OCI-M1 (cell line): ENCODE measurements at regions not wholly inside any gene's neighbourhood (a gene's known extent, or its start where the extent isn't known, plus 50 kb on each side); places are given as distances from the start of the nearest gene placed in this dataset.
A peak's percentile ranks its signal among the peaks of the same experiment; 100 is the strongest.

Experiments used
- DNase-seq: peaks from one replicate; lab custom pipeline; 2025; lab: John Stamatoyannopoulos, UW

DNA sequence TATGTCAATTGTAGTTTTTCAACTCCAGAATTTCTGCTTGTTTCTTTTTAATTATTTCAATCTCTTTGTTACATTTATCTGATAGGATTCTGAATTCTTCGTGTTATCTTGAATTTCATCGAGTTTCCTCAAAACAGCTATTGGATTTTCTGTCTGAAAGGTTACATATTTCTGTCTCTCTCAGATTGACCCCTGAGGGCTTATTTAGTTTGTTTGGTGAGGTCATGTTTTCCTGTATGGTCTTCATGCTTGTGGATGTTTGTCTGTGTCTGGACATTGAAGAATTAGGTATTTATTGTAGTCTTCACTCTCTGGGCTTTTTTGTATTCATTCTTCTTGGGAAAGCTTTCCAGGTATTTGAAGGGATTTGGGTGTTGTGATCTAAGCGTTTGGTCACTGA lies 85.6 kb downstream of the SNAPC1 start:
- DNase-seq: no peak

DNA sequence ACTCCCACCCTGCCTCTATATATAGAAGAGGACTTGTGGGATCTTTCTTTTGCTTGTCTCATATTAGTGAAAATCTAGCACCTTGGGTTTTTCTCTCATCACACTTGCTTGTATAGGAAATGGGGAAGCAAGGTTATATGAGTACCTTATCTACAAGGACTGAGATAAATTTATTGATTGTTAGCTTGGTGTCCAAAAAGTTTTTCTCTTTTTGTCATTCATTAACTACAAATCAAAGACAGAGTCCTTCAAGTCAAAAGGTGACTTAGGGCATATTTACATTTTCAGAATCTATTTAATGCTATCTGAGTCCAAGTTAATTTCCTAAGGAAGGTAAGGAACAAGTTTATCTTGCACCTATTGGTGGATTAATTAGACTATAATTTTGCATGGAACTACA lies 92.7 kb downstream of the SNAPC1 start:
- no peak for DNase-seq

DNA sequence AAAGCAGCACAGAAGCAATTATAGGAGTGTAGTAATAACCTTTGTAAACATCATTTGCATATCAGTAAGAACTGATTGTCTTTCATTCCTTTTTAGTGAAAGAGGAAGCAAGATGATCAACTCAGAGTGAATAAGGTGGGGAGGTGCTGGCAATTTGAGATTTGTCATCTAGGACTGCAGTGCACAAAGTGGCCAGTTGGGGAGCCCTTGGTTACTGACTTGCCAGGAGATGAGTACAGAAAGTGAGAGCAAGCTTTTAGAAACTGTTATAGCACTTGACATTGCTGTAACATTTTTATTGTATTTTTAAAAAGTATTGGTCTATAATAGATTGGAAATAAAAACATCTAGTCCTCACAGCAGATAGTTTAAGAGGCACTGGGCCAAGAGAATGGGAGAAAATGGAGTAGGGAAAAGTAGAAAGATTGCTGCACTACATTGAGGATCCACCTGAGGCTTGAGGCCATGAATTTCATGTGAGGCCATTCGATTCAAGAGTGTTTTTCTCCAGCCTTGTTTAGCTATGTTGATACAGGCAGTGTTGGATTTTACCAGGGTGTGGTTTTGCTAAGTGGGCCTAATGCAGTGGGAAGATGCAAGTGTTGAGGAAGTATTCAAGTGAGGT lies 98.2 kb downstream of the SNAPC1 start:
- peak; percentile 79 for DNase-seq

DNA sequence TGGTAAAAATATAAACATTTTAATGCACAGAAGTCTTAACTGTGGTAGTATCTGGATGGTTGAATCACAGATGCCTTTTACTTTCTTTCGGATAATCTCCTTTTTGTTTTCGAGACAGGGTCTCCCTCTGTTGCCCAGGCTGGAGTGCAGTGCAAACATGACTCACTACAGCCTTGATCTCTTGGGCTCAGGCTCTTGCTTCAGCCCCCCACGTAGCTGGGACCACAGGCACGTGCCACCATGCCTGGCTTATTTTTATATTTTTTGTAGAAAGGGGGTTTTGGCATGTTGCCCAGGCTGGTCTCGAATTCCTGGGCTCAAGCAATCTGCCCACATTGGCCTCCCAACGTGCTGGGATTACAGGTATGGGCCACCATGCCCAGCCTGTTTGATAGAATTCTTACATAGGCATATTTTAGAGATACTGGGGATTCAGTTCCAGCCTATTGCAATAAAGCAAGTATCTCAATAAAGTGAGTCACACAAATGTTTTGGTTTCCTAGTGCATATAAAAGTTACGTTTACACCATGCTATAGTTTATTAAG lies 99.2 kb downstream of the SNAPC1 start:
- DNase-seq: no peak

DNA sequence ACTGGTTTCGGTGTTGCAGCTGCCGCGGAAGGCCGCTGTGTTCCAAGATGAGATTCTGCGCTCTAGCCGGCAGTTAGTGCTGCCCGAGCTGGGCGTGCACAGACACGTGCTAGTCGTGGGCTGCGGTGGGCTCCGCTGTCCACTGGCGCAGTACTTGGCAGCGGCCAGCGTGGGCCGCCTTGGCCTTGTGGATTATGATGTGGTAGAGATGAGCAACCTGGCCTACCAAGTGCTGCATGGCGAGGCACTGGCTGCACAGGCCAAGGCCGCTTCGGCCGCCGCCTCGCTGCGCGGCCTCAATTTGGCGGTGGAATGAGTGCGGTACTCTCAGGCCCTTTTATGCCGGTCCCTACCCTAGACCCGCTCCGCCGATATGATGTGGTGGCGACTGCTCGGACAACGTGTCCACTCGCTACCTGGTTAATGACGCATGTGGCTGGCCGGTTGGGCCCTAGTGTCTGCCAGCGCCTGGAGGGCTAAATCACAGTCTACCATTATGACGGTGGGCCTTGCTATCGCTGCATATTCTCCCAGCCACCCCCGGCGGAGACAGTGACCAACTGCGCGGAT lies 102.2 kb downstream of the SNAPC1 start:
- DNase-seq: no peak

DNA sequence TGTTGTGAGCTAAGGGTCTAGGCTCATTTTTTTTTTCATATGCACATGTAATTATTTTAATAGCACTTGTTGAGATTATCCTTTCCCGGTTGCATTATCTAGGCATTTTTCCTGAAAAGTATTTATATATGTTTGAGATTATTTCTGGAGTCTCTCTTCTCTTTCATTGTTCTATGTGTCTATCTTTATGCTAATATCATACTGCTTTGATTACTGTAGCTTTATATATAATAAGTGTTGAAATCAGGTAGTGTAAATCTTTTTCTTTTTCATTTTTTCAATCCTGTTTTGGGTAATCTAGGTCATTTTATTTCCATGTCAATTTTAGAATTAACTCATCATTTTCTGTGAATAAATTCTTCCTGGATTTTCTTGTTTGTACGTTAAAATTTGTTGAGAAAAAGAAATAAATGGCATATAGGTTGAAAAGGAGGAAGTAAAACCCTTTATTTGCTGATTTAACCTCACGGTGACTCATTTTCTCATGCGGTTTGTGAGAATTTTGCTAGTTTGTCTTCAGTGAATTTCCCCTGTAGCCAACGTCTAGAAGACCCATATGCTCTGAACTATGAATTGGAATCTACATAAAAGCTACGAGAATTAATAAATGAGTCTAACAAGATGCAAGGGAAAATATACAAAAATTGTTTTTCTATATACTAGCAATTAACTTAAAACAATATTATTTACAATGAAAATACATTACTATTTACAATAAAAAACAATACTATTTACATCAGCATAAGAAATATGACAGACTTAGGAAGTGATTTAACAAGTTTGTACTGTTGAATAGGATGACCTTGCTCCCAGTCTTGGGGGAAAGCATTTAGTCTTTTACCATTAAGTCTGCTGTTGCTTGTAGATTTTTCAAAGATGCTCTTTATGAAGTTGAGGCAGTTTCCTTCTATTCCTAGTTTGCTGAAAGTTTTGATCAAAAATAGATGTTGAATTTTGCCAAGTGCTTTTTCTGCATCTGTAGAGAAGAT lies 105.0 kb downstream of the SNAPC1 start:
- peak; percentile 64 for DNase-seq

DNA sequence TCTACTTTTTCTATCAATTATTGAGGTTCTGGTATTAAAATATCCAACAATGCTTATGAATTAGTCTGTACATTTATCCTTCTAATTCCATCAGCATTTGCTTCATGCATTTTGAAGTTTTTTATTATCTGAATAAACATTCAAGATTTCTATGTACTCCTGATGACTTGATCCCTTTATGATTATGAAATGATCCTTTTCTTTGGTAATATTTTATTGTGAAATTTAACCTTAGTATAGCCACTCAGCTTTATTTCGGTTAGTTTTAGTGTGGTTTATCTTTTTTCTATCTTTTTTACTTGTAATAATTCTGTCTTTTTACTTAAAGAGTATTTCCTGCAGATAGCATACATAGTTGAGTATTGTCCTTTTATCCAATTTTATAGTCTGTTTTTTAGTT lies 106.6 kb downstream of the SNAPC1 start:
- no peak for DNase-seq

DNA sequence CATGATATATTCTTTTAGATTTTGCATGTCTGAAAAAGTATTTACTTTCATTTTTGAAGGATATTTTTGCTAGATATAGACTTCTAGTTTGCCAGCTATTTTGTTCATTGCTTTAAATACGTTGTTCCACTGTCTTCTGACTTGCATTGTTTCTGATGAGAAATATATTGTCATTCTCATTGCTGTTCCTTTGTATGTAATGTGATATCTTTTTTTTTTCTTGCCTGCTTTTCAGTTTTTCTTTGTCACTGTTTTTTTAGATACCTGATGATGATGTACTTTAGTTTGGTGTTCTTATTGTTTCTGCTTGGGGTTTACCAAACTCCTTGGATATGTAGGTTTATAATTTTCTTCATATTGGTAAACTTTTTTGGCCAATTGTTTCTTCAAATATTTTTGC lies 107.9 kb downstream of the SNAPC1 start:
- DNase-seq: no peak

DNA sequence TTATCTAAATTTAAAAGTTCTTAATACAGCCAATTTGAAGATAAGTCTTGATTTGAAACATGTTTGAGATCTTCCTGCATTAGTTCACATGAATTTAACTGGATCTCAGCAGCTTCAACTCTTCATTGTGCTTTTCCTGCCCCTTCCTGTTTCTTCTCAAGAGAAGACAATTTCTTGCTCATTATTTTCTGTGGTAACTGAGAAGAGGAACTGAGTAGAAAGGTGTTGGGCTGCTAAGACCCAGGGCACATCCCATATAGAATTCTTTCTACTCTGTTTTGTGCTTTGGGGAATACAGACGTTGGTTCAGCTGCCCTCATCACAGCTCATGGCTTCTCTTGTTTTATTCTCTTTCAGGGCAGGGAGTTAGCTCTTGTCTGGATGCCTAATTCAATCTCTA lies 110.2 kb downstream of the SNAPC1 start:
- no peak for DNase-seq

DNA sequence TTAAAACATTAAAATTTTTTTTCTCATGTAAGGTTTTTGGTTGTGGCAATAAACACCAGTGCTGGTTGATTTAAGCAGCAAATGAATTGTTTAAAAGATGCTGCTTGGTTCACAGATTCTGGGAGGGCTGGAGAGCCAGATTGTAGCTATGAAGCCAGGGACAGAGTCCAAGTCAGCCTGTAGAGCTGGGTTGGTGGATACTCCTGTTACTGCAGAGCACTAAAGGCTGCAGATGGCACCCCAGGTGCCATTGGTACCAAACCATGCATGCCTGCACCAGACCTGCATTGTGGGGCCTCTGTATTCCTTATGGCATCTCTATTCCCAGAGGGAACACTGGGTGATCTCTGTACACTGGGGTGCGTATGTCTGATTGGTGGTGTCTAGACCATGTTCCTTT lies 113.3 kb downstream of the SNAPC1 start:
- DNase-seq: no peak

DNA sequence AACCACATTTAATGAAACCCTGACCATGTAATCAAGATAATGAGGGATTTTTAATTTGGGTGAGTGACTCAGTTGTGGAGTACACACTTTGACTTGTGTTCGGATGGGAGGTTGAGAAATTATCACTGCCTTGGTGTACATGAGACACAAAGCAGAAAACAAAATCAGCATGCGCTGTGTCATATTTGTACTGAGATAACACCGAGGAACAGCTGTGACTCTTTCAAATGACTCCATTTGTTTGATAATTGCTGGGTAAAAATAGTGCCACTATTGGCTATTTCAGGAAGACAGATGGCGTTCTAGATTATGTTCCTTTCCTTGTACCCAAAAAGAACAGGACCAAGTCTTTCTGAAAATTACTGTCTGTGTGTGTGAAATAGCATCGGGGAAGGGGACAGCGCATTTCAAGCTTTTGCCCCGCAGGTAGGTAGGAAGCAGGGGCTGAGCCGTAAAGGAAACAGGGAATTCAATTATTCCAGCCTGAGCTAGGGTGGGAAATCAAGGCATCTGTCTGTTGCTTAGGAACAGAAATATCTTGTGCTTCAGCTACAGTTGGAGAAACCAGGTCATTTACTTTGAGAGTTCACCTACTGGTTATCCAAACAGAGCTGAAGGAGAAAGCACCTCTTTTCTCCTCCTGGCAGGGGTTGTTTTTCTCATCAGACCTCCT lies 114.3 kb downstream of the SNAPC1 start:
- peak; percentile 4 for DNase-seq

DNA sequence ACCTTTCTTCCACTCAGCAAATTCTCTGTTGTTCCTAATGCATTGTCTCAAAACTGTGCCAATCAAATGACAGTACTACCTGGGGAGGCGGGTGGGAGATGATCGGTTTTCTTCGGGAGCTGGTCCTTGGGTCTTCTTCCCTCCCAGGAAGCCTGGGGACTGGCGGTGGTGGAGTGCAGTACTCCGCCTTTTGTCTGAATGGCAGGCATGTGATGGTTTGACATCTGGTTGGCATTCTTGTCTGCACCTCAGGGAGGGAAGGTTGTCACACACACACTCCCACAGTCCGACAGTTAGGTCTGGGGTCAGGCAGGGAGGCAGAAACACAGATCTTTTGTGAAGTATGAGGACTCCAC lies 114.8 kb downstream of the SNAPC1 start:
- no peak for DNase-seq

DNA sequence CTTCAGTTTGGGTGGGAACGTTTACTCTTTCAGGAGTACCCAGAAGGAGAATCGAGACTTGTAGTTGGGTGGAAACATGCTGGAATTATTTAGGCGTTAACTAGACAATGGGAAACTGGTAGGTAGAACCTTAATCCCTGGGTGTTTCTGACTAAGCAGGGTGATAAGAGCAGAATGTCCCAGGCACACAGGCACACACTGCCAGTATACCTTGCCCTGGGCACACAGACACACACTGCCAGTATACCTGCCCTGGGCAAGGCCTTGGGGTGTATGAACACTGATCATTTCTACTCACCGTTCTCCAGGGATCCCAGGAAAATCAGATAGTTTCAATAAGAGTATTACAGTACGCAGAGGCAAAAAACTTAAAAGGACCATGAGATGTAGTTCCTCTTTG lies 115.5 kb downstream of the SNAPC1 start:
- DNase-seq: no peak

DNA sequence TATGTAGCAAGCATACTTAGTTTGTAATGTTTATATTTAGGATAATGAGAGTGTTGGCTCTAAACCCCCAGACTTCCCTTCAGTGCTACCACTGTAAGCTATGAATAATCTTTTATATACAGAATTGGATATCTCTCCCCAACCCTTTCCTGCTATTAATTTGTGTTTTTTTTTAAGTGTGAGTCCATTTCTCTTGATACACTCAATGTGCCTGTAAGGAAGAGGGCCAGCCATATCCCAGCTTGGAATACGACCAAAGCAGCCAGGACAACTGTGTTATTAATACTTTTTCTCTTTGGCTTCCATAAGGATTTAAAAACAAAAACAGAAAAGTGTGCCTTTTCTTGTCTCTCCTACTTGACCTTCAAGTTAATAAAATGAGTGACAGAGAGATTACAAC lies 116.7 kb downstream of the SNAPC1 start:
- no peak for DNase-seq

DNA sequence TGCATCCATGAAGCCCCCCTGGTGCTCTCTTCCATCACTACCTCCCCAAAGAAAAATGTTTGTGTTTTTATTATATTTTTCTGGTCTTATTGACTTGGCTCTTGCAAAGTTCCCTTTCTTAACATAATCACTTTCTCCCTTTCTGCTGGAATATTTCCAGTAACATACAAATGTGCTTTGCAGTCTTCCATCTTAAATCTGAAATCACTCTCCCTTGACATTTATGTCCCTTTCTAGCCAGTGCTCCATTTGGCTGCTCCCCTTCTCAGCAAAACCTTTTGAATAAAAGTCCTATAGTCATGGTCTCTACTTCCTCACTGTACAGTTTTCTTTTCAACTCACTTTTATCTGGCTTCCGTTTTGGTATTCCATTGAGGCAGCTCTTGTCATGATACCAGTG lies 118.8 kb downstream of the SNAPC1 start:
- no peak for DNase-seq

DNA sequence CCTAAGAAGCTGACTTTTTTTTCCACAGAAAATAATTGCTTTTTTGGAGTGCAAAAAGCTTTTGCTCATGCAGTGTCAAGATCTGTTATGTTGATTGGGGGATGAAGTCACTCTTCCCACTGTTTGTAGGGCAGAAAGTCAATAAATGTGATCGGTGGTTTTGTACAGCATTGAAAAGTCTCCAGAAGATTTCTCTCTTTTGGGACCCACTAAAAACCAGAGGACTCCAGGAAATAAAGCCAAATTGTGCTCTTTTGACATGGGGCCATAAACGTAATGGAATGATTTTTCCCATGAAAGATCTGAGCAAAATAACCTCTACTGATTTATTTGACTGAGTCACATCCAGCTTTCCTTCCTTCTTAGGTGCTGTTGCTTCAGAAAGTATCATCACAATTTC lies 122.5 kb downstream of the SNAPC1 start:
- DNase-seq: no peak

DNA sequence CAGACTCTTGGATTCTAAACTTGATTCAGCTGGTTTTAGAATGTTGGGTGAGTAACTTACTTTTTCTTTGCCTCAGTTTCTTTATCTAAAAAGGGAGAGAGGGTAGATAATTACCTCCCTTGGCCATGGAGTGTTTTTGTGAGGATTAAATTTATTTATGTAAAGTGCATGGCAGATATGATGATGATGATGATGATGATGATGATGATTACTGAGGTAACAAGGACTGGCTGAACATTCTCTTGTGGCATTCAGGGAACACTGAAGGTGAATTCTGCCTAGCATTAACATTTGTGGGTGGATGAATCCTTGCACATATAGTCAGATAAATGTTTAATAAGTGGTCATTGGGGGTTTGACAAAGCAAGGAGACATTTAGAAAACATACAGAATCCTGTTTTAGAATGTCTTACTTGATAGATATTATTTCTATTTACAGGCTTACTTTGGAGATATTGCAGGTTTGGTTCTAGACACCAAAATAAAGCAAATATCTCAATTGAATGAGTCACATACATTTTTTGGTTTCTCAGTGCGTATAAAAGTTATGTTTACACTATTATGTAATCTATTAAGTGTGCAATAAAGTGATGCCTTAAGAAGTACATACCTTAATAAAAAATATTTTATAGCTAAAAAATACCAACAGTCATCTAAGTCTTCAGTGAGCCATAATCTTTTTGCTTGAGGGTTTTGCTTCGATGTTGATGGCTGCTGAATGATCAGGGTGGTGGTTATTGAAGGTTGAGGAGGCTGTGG lies 123.2 kb downstream of the SNAPC1 start:
- DNase-seq: no peak

DNA sequence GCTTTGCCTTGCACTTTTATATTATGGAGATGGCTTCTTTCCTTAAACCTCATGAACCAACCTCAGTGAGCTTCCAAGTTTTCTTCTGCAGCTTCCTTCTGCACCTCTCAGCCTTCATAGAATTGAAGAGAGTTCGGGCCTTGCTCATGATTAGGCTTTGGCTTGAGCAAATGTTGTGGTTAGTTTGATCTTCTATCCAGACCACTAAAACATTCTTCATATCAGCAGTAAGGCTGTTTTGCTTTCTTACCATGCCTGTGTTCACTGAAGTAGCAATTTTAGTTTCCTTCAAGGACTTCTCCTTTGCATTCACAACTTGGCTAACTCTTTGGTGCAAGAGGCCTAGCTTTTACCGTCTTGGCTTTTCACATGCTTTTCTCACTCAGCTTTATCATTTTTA lies 125.4 kb downstream of the SNAPC1 start:
- peak; percentile 2 for DNase-seq

DNA sequence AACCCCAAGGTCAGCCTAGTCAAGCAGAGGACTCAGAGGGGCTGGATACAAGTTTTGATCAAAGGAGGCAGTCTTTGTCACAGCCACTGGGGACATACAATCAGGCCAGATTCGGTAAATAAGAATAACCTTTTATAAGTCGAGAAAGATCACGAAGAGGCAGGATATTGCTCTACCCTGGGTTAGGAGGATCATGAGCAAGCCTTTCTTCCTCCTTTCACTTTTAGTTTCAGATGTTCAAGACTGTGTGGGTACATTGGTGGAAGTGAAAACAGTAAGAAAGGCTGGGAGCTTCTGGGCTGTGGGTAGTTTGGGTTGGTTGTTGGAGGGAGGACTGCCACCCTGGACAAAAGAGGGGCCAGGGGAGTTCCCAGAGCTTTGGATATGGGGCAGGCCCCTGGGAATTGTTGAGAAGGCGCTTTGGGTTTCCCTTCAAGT lies 127.7 kb downstream of the SNAPC1 start:
- peak; percentile 58 for DNase-seq

DNA sequence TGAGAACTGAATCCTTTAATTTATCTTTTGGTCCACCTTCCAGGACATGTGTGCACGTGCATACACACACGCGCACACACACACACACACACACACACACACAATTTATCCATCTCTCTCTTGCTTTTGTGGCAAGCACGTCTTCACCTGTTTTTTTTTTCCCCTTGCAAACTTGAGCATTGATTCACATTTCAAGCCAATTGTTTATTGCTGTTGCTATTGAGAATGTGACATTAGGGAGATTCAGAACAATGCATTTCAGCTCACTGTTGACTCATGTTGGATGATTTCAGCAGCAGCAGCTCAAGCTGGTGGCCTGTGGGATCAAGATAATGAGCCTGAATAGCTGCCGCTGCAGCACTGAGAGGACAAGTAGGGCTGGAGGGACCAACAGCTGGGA lies 128.9 kb downstream of the SNAPC1 start:
- peak; percentile 52 for DNase-seq

DNA sequence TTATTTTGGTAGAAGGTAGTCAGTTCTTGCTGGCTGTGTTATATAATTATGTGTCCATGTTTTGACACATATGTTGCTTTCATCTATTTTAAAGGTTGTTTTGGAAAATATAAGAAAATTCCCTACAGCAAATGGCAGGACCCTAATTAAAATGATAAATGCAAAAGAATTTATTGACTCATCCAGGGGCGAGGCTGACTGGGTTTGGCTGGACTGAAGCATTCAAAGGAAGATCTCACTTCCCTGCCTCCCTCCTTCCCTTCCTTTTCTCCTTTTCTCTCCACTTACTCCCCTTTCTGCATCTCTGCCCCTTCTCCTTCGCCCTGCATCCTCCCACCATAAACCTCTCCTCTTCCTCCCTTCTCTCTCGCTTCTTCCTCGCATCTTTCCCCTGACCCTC lies 129.6 kb downstream of the SNAPC1 start:
- no peak for DNase-seq
